ENCODE measurements at regions not wholly inside any gene's neighbourhood (a gene's known extent, or its start where the extent isn't known, plus 50 kb on each side); places are given as distances from the start of the nearest gene placed in this dataset.

GRCh38 chr4:62344915-62345314 lies 1144.8 kb downstream of the ADGRL3 start:
- H3K27ac Mint-ChIP-seq: no peak overlapping the region
- no peaks in the 10 kb centered on the region for H3K27me3 Mint-ChIP-seq (ENCODE audit: low read depth in 3 of 3)
- peaks cover 3 to 49% (median 28%) of the 10 kb centered on the region in 6 donors for H3K9me3 Mint-ChIP-seq
- H3K4me3 Mint-ChIP-seq: no peak overlapping the region
- peaks cover 0 to 5% (median 0%) of the 10 kb centered on the region in 3 donors for H3K36me3 Mint-ChIP-seq
- H3K4me1 Mint-ChIP-seq: no peaks in the 10 kb centered on the region
- no peak for DNase-seq

- H3K36me3 Mint-ChIP-seq: peaks cover 0 to 5% (median 0%) of the 10 kb centered on the region in 3 donors
- no peaks in the 10 kb centered on the region for H3K4me1 Mint-ChIP-seq
- no peak for DNase-seq
- H3K27ac Mint-ChIP-seq: no peak overlapping the region
- H3K4me3 Mint-ChIP-seq: no peak overlapping the region
- H3K27me3 Mint-ChIP-seq (ENCODE audit: low read depth in 3 of 3): no peaks in the 10 kb centered on the region
- H3K9me3 Mint-ChIP-seq: peaks cover 3 to 49% (median 32%) of the 10 kb centered on the region in 6 donors
Measured at GRCh38 chr4:62344474-62344873, 1144.3 kb downstream of the ADGRL3 start.

- Mint-ChIP-seq H3K27ac (no peak overlapping the region), H3K36me3 (peaks cover 0 to 5% (median 0%) of the 10 kb centered on the region in 3 donors), H3K4me1 (no peaks in the 10 kb centered on the region), H3K9me3 (peaks cover 4 to 62% (median 44%) of the 10 kb centered on the region in 6 donors), H3K4me3 (no peak overlapping the region), H3K27me3 (ENCODE audit: low read depth in 3 of 3) (no peaks in the 10 kb centered on the region)
- no peak for DNase-seq
Measured at GRCh38 chr4:62342346-62342745, 1142.2 kb downstream of the ADGRL3 start.

GRCh38 chr4:62328526-62328925 lies 1128.4 kb downstream of the ADGRL3 start:
- DNase-seq: no peak
- Mint-ChIP-seq H3K27me3 (ENCODE audit: low read depth in 3 of 3) (peaks cover 2 to 3% (median 3%) of the 10 kb centered on the region in 3 donors), H3K9me3 (peaks cover 15 to 56% (median 25%) of the 10 kb centered on the region in 6 donors), H3K4me3 (no peak overlapping the region), H3K27ac (no peak overlapping the region), H3K36me3 (peaks cover 0 to 4% (median 0%) of the 10 kb centered on the region in 3 donors), H3K4me1 (no peaks in the 10 kb centered on the region)

- no peaks in the 10 kb centered on the region for H3K4me1 Mint-ChIP-seq
- no peak for DNase-seq
- H3K9me3 Mint-ChIP-seq: peaks cover 11 to 51% (median 22%) of the 10 kb centered on the region in 6 donors
- H3K36me3 Mint-ChIP-seq: peaks cover 0 to 4% (median 0%) of the 10 kb centered on the region in 3 donors
- H3K27me3 Mint-ChIP-seq (ENCODE audit: low read depth in 3 of 3): peaks cover 2 to 3% (median 3%) of the 10 kb centered on the region in 3 donors
- H3K4me3 Mint-ChIP-seq: no peak overlapping the region
- H3K27ac Mint-ChIP-seq: no peak overlapping the region
Measured at GRCh38 chr4:62327612-62328297, 1127.6 kb downstream of the ADGRL3 start.

GRCh38 chr4:62324215-62324614 lies 1124.1 kb downstream of the ADGRL3 start:
- H3K27me3 Mint-ChIP-seq (ENCODE audit: low read depth in 3 of 3): peaks cover 2 to 3% (median 3%) of the 10 kb centered on the region in 3 donors
- no peak overlapping the region for H3K27ac Mint-ChIP-seq
- H3K4me1 Mint-ChIP-seq: no peaks in the 10 kb centered on the region
- peaks cover 5 to 37% (median 21%) of the 10 kb centered on the region in 6 donors for H3K9me3 Mint-ChIP-seq
- peaks cover 0 to 4% (median 0%) of the 10 kb centered on the region in 3 donors for H3K36me3 Mint-ChIP-seq
- H3K4me3 Mint-ChIP-seq: no peak overlapping the region
- DNase-seq: no peak

- H3K27ac Mint-ChIP-seq: no peak overlapping the region
- no peak overlapping the region for H3K4me3 Mint-ChIP-seq
- H3K4me1 Mint-ChIP-seq: no peaks in the 10 kb centered on the region
- H3K9me3 Mint-ChIP-seq: peaks cover 7 to 29% (median 13%) of the 10 kb centered on the region in 6 donors
- H3K36me3 Mint-ChIP-seq: peaks cover 0 to 4% (median 0%) of the 10 kb centered on the region in 3 donors
- peaks cover 0 to 2% (median 2%) of the 10 kb centered on the region in 3 donors for H3K27me3 Mint-ChIP-seq (ENCODE audit: low read depth in 3 of 3)
- no peak for DNase-seq
Measured at GRCh38 chr4:62320612-62321011, 1120.5 kb downstream of the ADGRL3 start.

GRCh38 chr4:62302710-62303109 lies 1102.6 kb downstream of the ADGRL3 start:
- H3K9me3 Mint-ChIP-seq: peaks cover 0 to 62% (median 34%) of the 10 kb centered on the region in 6 donors
- H3K4me3 Mint-ChIP-seq: peak overlapping the region in 1 of 5 donors; percentile 11
- H3K4me1 Mint-ChIP-seq: peaks cover 0 to 2% of the 10 kb centered on the region in 2 donors
- peak overlapping the region in 1 of 6 donors; percentile 20 for H3K27ac Mint-ChIP-seq
- H3K27me3 Mint-ChIP-seq (ENCODE audit: low read depth in 3 of 3): peaks cover 0 to 2% (median 0%) of the 10 kb centered on the region in 3 donors
- H3K36me3 Mint-ChIP-seq: peaks cover 0 to 6% (median 4%) of the 10 kb centered on the region in 3 donors
- no peak for DNase-seq

- H3K27ac Mint-ChIP-seq: peak overlapping the region in 1 of 6 donors; percentile 20
- peaks cover 0 to 5% (median 0%) of the 10 kb centered on the region in 3 donors for H3K27me3 Mint-ChIP-seq (ENCODE audit: low read depth in 3 of 3)
- H3K4me1 Mint-ChIP-seq: peaks cover 0 to 3% of the 10 kb centered on the region in 2 donors
- H3K9me3 Mint-ChIP-seq: peaks cover 0 to 63% (median 32%) of the 10 kb centered on the region in 6 donors
- H3K36me3 Mint-ChIP-seq: peaks cover 0 to 6% (median 4%) of the 10 kb centered on the region in 3 donors
- DNase-seq: no peak
- no peak overlapping the region for H3K4me3 Mint-ChIP-seq
Measured at GRCh38 chr4:62301500-62301899, 1101.4 kb downstream of the ADGRL3 start.

- Mint-ChIP-seq H3K4me1 (peaks cover 0 to 1% of the 10 kb centered on the region in 2 donors), H3K9me3 (peaks cover 7 to 38% (median 32%) of the 10 kb centered on the region in 6 donors), H3K27me3 (ENCODE audit: low read depth in 3 of 3) (peaks cover 0 to 2% (median 2%) of the 10 kb centered on the region in 3 donors), H3K4me3 (no peak overlapping the region), H3K27ac (no peak overlapping the region), H3K36me3 (no peaks in the 10 kb centered on the region)
- no peak for DNase-seq
Measured at GRCh38 chr4:62293551-62293950, 1093.4 kb downstream of the ADGRL3 start.

GRCh38 chr4:62292911-62293310 lies 1092.8 kb downstream of the ADGRL3 start:
- peaks cover 7 to 36% (median 29%) of the 10 kb centered on the region in 6 donors for H3K9me3 Mint-ChIP-seq
- peaks cover 0 to 1% of the 10 kb centered on the region in 2 donors for H3K4me1 Mint-ChIP-seq
- no peaks in the 10 kb centered on the region for H3K36me3 Mint-ChIP-seq
- no peak overlapping the region for H3K27ac Mint-ChIP-seq
- DNase-seq: no peak
- H3K4me3 Mint-ChIP-seq: no peak overlapping the region
- peaks cover 0 to 2% (median 2%) of the 10 kb centered on the region in 3 donors for H3K27me3 Mint-ChIP-seq (ENCODE audit: low read depth in 3 of 3)

- Mint-ChIP-seq H3K27me3 (ENCODE audit: low read depth in 3 of 3) (no peaks in the 10 kb centered on the region), H3K4me3 (no peak overlapping the region), H3K9me3 (peaks cover 7 to 25% (median 18%) of the 10 kb centered on the region in 6 donors), H3K4me1 (no peaks in the 10 kb centered on the region), H3K36me3 (no peaks in the 10 kb centered on the region), H3K27ac (no peak overlapping the region)
- DNase-seq: no peak
Measured at GRCh38 chr4:62288808-62289541, 1088.8 kb downstream of the ADGRL3 start.

GRCh38 chr4:62285026-62285425 lies 1084.9 kb downstream of the ADGRL3 start:
- H3K36me3 Mint-ChIP-seq: no peaks in the 10 kb centered on the region
- H3K4me1 Mint-ChIP-seq: no peaks in the 10 kb centered on the region
- H3K4me3 Mint-ChIP-seq: no peak overlapping the region
- peaks cover 13 to 30% (median 16%) of the 10 kb centered on the region in 6 donors for H3K9me3 Mint-ChIP-seq
- H3K27me3 Mint-ChIP-seq (ENCODE audit: low read depth in 3 of 3): peaks cover 0 to 2% (median 0%) of the 10 kb centered on the region in 3 donors
- H3K27ac Mint-ChIP-seq: no peak overlapping the region
- DNase-seq: no peak

- Mint-ChIP-seq H3K9me3 (peaks cover 9 to 67% (median 24%) of the 10 kb centered on the region in 6 donors), H3K27me3 (ENCODE audit: low read depth in 3 of 3) (peaks cover 0 to 2% (median 0%) of the 10 kb centered on the region in 3 donors), H3K4me1 (no peaks in the 10 kb centered on the region), H3K36me3 (peaks cover 0 to 2% (median 0%) of the 10 kb centered on the region in 3 donors), H3K27ac (no peak overlapping the region), H3K4me3 (no peak overlapping the region)
- no peak for DNase-seq
Measured at GRCh38 chr4:62279689-62280088, 1079.6 kb downstream of the ADGRL3 start.
